Activated CD4-positive, alpha-beta T cell treated with anti-CD3 and anti-CD28 coated beads for 36 hours (primary cell): ENCODE measurements at regions not wholly inside any gene's neighbourhood (a gene's known extent, or its start where the extent isn't known, plus 50 kb on each side); places are given as distances from the start of the nearest gene placed in this dataset.

ENCODE experiments used
- ATAC-seq: fragments of 200-7000 bp; cut with Tn5 transposase; one replicate; pipeline ENCODE4 v1.10.0; 2021; ENCODE audit warnings: mild to moderate bottlenecking, moderate library complexity
- CTCF ChIA-PET: fragments of 350-600 bp; sonication (Branson Sonifier 250); formaldehyde crosslinking; loops from one replicate; lab custom pipeline; 2021; ENCODE audit warnings: antibody characterized with exemption; lab: Charles Lee
- POLR2A ChIA-PET: fragments of 350-600 bp; sonication (Branson Sonifier 250); formaldehyde crosslinking; loops from one replicate; lab custom pipeline; 2021; ENCODE audit warnings: antibody characterized with exemption, inconsistent platforms; lab: Charles Lee
- DNase-seq: peaks from one replicate; pipeline ENCODE4 v3.0.0-alpha.2; 2020
- H3K27ac Mint-ChIP-seq: one replicate; pipeline ENCODE4 v1.8.0; 2021; ENCODE audit warnings: mixed read lengths
- H3K27me3 Mint-ChIP-seq: one replicate; pipeline ENCODE4 v1.8.0; 2021; ENCODE audit warnings: mixed read lengths
- H3K36me3 Mint-ChIP-seq: one replicate; pipeline ENCODE4 v1.8.0; 2021; ENCODE audit warnings: low read depth, mixed read lengths
- H3K4me1 Mint-ChIP-seq: one replicate; pipeline ENCODE4 v1.8.0; 2021; ENCODE audit warnings: mixed read lengths
- H3K4me3 Mint-ChIP-seq: one replicate; pipeline ENCODE4 v1.8.0; 2021; ENCODE audit warnings: mild to moderate bottlenecking, moderate library complexity, mixed read lengths
- H3K9me3 Mint-ChIP-seq: one replicate; pipeline ENCODE4 v1.8.0; 2021; ENCODE audit warnings: low read depth, mixed read lengths
- intact Hi-C, 2 experiments: fragments of 100-400 bp; cut with DNase I in 1 of 2; cut with micrococcal nuclease in 1 of 2; formaldehyde crosslinking; loops; one replicate each; pipeline versions ENCODE4 v1.14.2 to v1.15.1; 2022 to 2024; cut with DNase I, micrococcal nuclease

DNA sequence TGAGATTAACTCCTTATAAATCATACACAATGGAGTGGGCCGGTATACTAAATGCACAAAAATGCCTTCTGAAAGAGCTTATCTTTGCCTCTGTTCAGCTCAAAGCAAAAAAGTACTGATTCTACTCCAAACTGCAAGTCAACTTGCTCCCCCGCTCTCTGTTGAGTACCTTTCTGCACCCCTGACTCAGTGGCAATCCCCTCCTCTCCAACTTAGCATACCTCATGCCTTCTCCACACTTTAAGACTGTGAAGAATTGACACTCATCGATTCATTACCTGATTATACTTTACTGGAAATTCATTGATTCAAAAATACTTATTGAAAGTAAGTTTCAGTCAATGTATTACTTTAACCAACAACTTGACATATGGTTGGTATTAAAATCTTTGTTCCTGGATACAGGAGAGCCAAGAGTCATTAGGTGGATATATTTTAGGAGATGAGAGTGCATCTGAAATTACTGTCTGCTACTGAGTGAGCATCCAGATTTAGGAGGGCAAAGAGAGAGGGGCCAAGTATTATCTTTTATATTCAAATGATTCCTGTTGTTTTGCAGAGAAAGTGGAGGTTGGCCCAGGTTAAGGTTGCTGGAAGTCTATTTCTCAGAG lies 187.7 kb downstream of the ICOS start:
- no peak overlapping the region for H3K27ac Mint-ChIP-seq
- no peaks in the 10 kb centered on the region for H3K9me3 Mint-ChIP-seq
- POLR2A ChIA-PET: interaction anchor here (0.6 kb wide), 2 partner anchors 15 to 18 kb away, joined by 3 to 8 read pairs; no protein-coding TSS in a partner anchor
- ATAC-seq: peak; percentile 74
- H3K36me3 Mint-ChIP-seq: no peaks in the 10 kb centered on the region
- intact Hi-C loops: no loop called here
- peak; percentile 23 for DNase-seq
- peaks cover 9% of the 10 kb centered on the region for H3K27me3 Mint-ChIP-seq
- H3K4me1 Mint-ChIP-seq: peaks cover 9% of the 10 kb centered on the region
- CTCF ChIA-PET: interaction anchor here (0.6 to 1.0 kb wide), 2 partner anchors 21 to 70 kb away, joined by 3 to 4 read pairs; no protein-coding TSS in a partner anchor
- H3K4me3 Mint-ChIP-seq: no peak overlapping the region

DNA sequence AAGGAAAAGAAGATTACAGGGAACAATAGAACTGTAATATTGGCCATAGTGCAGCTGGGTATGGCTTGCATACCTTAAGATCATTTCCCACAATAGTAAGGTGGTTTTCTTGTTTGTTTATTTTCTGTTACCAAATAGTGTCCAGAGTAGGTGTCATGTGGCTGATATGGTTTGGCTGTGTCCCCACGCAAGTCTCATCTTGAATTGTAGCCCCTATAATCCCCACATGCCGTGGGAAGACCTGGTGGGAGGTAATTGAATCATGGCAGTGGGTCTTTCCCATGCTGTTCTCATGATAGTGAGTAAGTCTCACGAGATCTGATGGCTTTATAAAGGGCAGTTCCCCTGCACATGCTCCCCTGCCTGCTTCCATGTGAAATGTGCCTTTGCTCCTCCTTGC lies 190.1 kb downstream of the ICOS start:
- Mint-ChIP-seq H3K4me3 (no peak overlapping the region), H3K4me1 (peaks cover 5% of the 10 kb centered on the region), H3K27ac (no peak overlapping the region), H3K27me3 (peaks cover 8% of the 10 kb centered on the region), H3K36me3 (no peaks in the 10 kb centered on the region), H3K9me3 (no peaks in the 10 kb centered on the region)
- intact Hi-C loops: no loop called here
- ChIA-PET CTCF (interaction anchor here (0.7 to 1.1 kb wide), 3 partner anchors 19 to 154 kb away, joined by 3 to 7 read pairs (median 3); no protein-coding TSS in a partner anchor), POLR2A (no interaction called here)
- DNase-seq: no peak
- ATAC-seq: no peak

DNA sequence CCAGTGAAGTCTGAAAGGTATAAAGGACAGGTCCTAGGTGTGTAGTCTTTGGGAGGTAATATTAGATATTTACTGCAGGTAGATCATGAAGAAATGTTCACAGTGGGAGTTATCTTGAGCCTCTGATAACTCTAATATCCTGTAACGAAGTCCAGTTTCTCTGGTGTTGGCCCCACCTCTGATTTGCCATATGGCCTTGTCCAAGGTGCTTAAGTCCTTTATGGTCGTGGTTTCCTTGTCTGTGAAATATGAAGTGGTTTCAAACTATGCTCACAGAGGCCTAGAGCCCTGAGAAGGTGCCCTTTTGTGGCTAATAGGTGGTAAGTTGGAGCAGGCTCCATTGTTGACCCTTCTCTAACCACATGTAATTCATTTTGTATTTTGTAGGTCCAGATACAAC lies 190.7 kb downstream of the ICOS start:
- Mint-ChIP-seq H3K36me3 (no peaks in the 10 kb centered on the region), H3K9me3 (no peaks in the 10 kb centered on the region), H3K27me3 (peaks cover 8% of the 10 kb centered on the region), H3K4me3 (no peak overlapping the region), H3K4me1 (peaks cover 5% of the 10 kb centered on the region), H3K27ac (no peak overlapping the region)
- no peak for ATAC-seq
- no peak for DNase-seq
- POLR2A ChIA-PET: no interaction called here
- CTCF ChIA-PET: interaction anchor here (0.7 to 1.1 kb wide), 2 partner anchors 9 to 18 kb away, joined by 3 read pairs; no protein-coding TSS in a partner anchor
- intact Hi-C loops: no loop called here

DNA sequence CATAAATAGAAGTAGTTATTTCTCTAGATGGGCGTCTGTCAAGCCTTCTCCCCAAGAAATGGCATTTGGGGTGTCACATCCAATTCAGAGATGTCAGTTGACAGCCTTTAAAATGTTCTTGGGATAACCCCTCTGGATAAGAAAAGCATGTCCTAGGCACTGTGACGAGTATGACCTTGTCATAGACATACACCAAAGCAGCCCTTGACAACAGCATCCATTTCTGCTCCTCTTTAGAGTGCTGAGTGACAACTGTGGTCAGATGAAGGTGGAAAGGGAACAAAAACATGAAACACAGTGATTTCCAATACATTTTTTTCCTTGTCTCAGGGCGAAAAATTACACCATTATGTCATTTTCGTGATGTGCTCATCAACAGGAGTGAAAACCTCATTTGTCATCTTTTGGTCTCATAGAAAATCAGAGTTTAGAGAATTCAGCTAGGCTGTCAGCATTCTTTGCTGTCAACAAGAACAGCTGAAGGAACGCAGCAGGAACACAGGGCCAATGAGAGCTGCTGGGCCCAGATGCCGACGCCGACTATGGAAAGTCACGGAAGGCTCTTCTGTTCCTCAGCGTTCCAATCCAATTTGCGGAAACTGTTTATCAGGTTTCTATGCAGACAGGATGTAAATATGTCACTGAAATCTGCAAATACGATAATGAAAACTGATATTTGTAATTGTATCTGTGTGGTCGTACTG lies 193.2 kb downstream of the ICOS start:
- DNase-seq: no peak
- CTCF ChIA-PET: interaction anchor here (1.1 kb wide), 1 partner anchor 15 kb away, joined by 7 read pairs; no protein-coding TSS in a partner anchor
- Mint-ChIP-seq H3K4me1 (no peaks in the 10 kb centered on the region), H3K9me3 (no peaks in the 10 kb centered on the region), H3K27ac (no peak overlapping the region), H3K27me3 (peaks cover 4% of the 10 kb centered on the region), H3K36me3 (no peaks in the 10 kb centered on the region), H3K4me3 (no peak overlapping the region)
- POLR2A ChIA-PET: no interaction called here
- no peak for ATAC-seq
- intact Hi-C loops: no loop called here

DNA sequence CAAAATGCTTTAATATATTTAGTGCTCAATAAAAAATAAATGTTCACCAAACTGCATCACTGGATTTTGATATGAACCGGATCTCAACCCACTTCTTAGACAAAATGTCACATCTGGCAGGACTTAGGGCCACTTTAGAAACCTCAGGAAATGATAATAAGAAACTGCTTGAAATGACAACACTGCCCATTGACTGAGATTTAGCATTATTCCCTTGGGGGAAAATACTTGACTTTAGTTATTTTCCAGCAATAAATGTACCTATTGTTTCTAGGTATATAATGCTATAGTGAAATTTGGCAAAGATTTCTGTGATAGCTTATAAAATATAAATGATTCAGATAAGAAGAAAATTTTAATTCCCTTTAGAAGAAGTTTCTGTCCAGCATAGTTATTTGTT lies 195.1 kb downstream of the ICOS start:
- Mint-ChIP-seq H3K27me3 (peaks cover 5% of the 10 kb centered on the region), H3K9me3 (no peaks in the 10 kb centered on the region), H3K4me1 (no peaks in the 10 kb centered on the region), H3K36me3 (no peaks in the 10 kb centered on the region), H3K4me3 (no peak overlapping the region), H3K27ac (no peak overlapping the region)
- POLR2A ChIA-PET: no interaction called here
- DNase-seq (no peak), ATAC-seq (no peak)
- CTCF ChIA-PET: interaction anchor here (1.6 kb wide), 1 partner anchor 46 kb away, joined by 3 read pairs; no protein-coding TSS in a partner anchor
- intact Hi-C loops: no loop called here

DNA sequence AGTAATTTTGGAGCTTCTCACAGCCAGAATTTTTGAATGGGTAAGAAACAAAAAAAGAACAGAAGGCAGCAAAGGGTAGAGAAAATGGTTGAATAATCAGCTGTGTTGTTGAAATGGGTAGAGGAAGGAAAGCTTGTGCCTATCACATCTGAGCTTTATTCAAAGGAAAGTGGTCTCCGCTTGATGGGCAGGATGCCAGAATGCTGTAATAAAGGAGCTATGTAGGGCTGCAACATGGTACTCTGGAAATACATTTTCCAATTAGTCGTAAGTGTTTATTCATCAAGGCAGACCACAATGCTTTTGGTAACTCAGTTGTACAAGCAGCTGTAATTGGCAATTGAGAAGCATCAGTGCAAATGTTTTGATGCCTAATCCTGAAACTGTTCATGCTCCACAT lies 196.9 kb downstream of the ICOS start:
- Mint-ChIP-seq H3K27ac (no peak overlapping the region), H3K4me1 (no peaks in the 10 kb centered on the region), H3K36me3 (no peaks in the 10 kb centered on the region), H3K9me3 (no peaks in the 10 kb centered on the region), H3K27me3 (peaks cover 7% of the 10 kb centered on the region), H3K4me3 (no peak overlapping the region)
- intact Hi-C loops: no loop called here
- ATAC-seq (no peak), DNase-seq (no peak)
- POLR2A ChIA-PET: no interaction called here
- CTCF ChIA-PET: interaction anchor here (0.6 to 2.5 kb wide), 3 partner anchors 12 to 519 kb away, joined by 3 to 7 read pairs (median 4); no protein-coding TSS in a partner anchor

DNA sequence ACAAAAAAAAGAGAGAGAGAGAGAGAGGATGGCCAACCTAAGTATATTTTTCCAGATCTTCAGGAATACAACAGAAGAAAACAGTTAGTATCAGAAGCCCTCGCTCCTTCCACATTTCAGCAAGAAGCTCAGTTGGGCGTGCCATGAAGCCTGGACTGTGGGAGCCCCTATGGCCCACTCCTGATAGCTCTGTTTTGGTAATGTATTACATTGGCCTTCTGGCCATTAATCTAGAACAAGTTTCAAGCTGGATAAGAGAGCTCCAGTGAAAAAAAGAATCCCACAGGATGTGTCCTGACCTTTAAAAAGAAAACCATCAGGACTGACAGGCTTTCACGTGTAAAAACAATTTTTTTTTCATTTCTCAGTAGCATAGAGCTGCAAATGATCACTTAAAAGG lies 197.9 kb downstream of the ICOS start:
- intact Hi-C loops: no loop called here
- Mint-ChIP-seq H3K27ac (no peak overlapping the region), H3K4me3 (no peak overlapping the region), H3K4me1 (no peaks in the 10 kb centered on the region), H3K27me3 (peaks cover 7% of the 10 kb centered on the region), H3K36me3 (no peaks in the 10 kb centered on the region), H3K9me3 (no peaks in the 10 kb centered on the region)
- no peak for DNase-seq
- ChIA-PET POLR2A (no interaction called here), CTCF (interaction anchor here (0.8 to 2.5 kb wide), 2 partner anchors 11 to 1207 kb away, joined by 3 to 7 read pairs; no protein-coding TSS in a partner anchor)
- ATAC-seq: no peak

DNA sequence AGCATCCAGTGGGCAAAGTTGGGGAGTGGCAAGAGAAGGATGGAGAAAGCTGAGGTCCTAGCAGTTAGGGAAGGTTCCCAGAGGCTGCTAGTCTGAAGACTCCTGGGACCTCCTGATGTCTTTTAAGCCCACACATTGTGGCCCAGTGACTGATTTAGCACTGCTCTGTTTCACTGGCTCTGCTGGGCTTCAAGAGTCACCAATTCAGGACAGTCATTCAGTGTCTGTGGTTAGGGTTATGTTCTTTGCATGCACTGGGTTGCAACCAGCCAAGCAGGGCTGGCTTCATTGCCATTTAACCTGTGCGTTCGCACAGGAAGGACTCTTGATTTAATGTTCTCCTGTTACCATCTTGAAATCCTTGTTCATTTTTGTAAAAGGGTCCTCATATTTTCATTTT lies 199.2 kb downstream of the ICOS start:
- H3K9me3 Mint-ChIP-seq: no peaks in the 10 kb centered on the region
- ATAC-seq (peak; percentile 87), DNase-seq (peak; percentile 28)
- no peak overlapping the region for H3K27ac Mint-ChIP-seq
- ChIA-PET POLR2A (no interaction called here), CTCF (interaction anchor here (1.0 to 2.3 kb wide), 4 partner anchors 15 to 42 kb away, joined by 3 to 7 read pairs (median 4); no protein-coding TSS in a partner anchor)
- H3K27me3 Mint-ChIP-seq: peaks cover 6% of the 10 kb centered on the region
- H3K36me3 Mint-ChIP-seq: no peaks in the 10 kb centered on the region
- H3K4me1 Mint-ChIP-seq: no peaks in the 10 kb centered on the region
- H3K4me3 Mint-ChIP-seq: no peak overlapping the region
- intact Hi-C loops: no loop called here

DNA sequence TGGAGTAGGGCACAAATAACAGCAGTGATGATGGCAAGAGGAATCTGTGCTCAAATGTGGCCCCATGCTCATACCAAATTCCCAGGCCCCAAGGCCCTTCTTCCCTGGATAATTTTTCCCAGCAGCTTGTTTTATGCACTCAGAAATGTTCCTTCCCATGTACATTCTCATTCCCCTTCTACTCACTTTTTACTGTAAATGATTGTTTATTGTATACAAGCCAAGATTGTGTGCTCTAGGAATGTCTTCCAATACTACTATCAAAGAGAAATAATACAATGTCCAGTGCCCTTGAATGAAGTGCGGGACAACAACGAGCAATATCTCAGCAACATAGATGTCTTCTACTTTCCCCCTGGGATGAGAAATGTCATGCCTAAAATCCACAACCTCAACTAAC lies 201.6 kb downstream of the ICOS start:
- Mint-ChIP-seq H3K4me1 (no peaks in the 10 kb centered on the region), H3K27ac (no peak overlapping the region), H3K9me3 (no peaks in the 10 kb centered on the region), H3K27me3 (peaks cover 6% of the 10 kb centered on the region), H3K36me3 (no peaks in the 10 kb centered on the region), H3K4me3 (no peak overlapping the region)
- ChIA-PET POLR2A (no interaction called here), CTCF (interaction anchor here (0.8 to 2.3 kb wide), 5 partner anchors 9 to 188 kb away, joined by 3 to 7 read pairs (median 3); no protein-coding TSS in a partner anchor)
- intact Hi-C loops: no loop called here
- DNase-seq (no peak), ATAC-seq (no peak)

DNA sequence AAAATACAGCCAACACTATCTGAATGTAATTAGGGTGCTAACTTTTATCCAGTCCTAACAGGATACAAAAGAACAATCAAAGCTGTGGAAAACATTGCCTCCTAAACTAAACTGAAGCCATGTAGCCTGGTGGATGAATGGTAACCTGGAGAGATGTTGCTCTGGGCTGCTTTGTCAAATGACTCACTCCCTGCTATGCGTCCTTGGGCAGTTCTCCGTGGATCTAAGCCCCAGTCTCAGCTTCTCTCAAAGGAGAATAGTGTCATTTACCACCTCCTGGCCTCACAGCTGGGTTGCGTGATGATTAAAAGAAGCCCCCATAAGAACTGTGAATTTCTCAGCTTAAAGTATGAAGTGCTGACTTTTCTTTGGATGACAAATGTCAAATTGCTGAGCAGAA lies 203.7 kb downstream of the ICOS start:
- Mint-ChIP-seq H3K9me3 (no peaks in the 10 kb centered on the region), H3K27ac (no peak overlapping the region), H3K4me3 (no peak overlapping the region), H3K36me3 (no peaks in the 10 kb centered on the region), H3K27me3 (peaks cover 4% of the 10 kb centered on the region), H3K4me1 (no peaks in the 10 kb centered on the region)
- POLR2A ChIA-PET: no interaction called here
- DNase-seq (no peak), ATAC-seq (no peak)
- intact Hi-C loops: no loop called here
- CTCF ChIA-PET: interaction anchor here (1.0 to 3.5 kb wide), 6 partner anchors 28 to 115 kb away, joined by 3 to 25 read pairs (median 5); no protein-coding TSS in a partner anchor

DNA sequence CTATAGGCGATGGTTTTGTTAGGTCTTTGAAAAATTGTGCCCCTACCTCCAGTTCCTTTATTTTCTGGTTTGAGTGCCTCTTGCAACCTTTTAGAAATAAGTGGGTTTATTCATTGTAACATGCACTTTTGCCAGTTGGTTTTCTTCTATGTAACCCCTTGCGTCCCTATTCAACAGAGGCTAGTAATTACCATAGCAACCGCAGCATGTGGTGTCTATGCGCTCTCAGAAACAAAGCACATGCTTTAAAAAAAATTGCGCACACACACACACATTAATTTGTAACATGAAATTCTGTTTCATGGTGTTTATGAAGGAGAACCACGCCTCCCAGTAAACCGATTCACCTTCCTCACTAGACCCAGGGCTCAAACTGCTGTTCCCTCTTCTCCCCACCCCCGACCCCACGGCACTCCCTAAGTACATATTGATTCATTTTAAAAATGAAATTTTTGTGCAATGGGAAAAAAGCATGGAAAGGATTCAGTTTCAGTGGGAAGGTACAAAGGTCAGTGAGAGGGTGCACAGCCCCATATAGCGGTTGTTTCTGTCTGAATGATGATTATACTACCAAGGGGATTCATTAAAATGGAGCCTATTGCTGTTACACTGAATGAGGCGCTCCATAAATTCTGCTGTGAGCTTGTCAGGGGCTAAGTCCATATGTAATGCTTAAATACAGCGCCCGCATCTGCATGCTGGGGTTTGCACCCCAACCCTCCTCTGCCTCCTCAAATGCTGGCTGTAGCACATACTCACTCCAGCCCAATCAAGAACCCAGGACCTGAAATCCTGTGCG lies 206.9 kb downstream of the ICOS start:
- ChIA-PET CTCF (interaction anchor here (1.1 to 2.7 kb wide), 3 partner anchors 9 to 117 kb away, joined by 3 to 37 read pairs (median 13); no protein-coding TSS in a partner anchor), POLR2A (no interaction called here)
- no peaks in the 10 kb centered on the region for H3K36me3 Mint-ChIP-seq
- no peak overlapping the region for H3K27ac Mint-ChIP-seq
- ATAC-seq (no peak), DNase-seq (no peak)
- H3K4me3 Mint-ChIP-seq: no peak overlapping the region
- no peaks in the 10 kb centered on the region for H3K9me3 Mint-ChIP-seq
- peaks cover 2% of the 10 kb centered on the region for H3K27me3 Mint-ChIP-seq
- H3K4me1 Mint-ChIP-seq: peaks cover 10% of the 10 kb centered on the region
- intact Hi-C loops: loop anchor here in 1 of 2 experiments (2.0 kb wide), 2 partner anchors 35 kb away; no protein-coding TSS in a partner anchor
